ENCODE measurements at regions not wholly inside any gene's neighbourhood (a gene's known extent, or its start where the extent isn't known, plus 50 kb on each side); places are given as distances from the start of the nearest gene placed in this dataset.
"Not testable (repeated sequence)": the region's sequence is repeated elsewhere in the genome, so short reads cannot be mapped to it uniquely, and the experiment has no call there.

- Histone ChIP-seq H3K36me3 (no peaks in the 10 kb centered on the region), H3K27me3 (no peaks in the 10 kb centered on the region), H3K4me3 (no peak overlapping the region), H3K4me1 (no peaks in the 10 kb centered on the region), H3K27ac (no peak overlapping the region), H3K9me3 (no peaks in the 10 kb centered on the region)
- ATAC-seq (no peak), DNase-seq (no peak)
- intact Hi-C loops (cut with DNase I): no loop called here
- TF ChIP-seq CTCF (IDR thresholded peaks at IDR 0.05): no peak
These were observed 75.9 kb upstream of the CABCOCO1 start for GRCh38 chr10:61586829-61587228.

GRCh38 chr10:61580608-61581007, 82.1 kb upstream of the CABCOCO1 start:
- intact Hi-C loops (cut with DNase I): no loop called here
- Histone ChIP-seq H3K27me3 (no peaks in the 10 kb centered on the region), H3K9me3 (no peaks in the 10 kb centered on the region), H3K4me3 (no peak overlapping the region), H3K36me3 (no peaks in the 10 kb centered on the region), H3K4me1 (no peaks in the 10 kb centered on the region), H3K27ac (no peak overlapping the region)
- ATAC-seq: no peak
- no peak for DNase-seq
- TF ChIP-seq CTCF (IDR thresholded peaks at IDR 0.05): no peak

- H3K27me3 ChIP-seq; H3K36me3 ChIP-seq; intact Hi-C loops (cut with DNase I); ATAC-seq; DNase-seq; H3K4me1 ChIP-seq; H3K27ac ChIP-seq; H3K4me3 ChIP-seq: not testable (repeated sequence)
- H3K9me3 ChIP-seq: peaks cover 13% of the 10 kb centered on the region
These were observed 92.5 kb upstream of the CABCOCO1 start for GRCh38 chr10:61570204-61570603.

GRCh38 chr10:61567729-61568128, 95.0 kb upstream of the CABCOCO1 start:
- H3K36me3 ChIP-seq: no peaks in the 10 kb centered on the region
- intact Hi-C loops (cut with DNase I): no loop called here

GRCh38 chr10:61565819-61566560, 96.7 kb upstream of the CABCOCO1 start:
- ATAC-seq (no peak), DNase-seq (no peak)
- no peaks in the 10 kb centered on the region for H3K27me3 ChIP-seq
- no peaks in the 10 kb centered on the region for H3K36me3 ChIP-seq
- TF ChIP-seq CTCF (IDR thresholded peaks at IDR 0.05): no peak
- H3K27ac ChIP-seq: no peak overlapping the region
- H3K9me3 ChIP-seq: peaks cover 13% of the 10 kb centered on the region
- H3K4me3 ChIP-seq: no peak overlapping the region
- intact Hi-C loops (cut with DNase I): no loop called here
- no peaks in the 10 kb centered on the region for H3K4me1 ChIP-seq

More at GRCh38 chr10:61567729-61568128, 95.0 kb upstream of the CABCOCO1 start:
- Histone ChIP-seq H3K9me3 (peaks cover 13% of the 10 kb centered on the region), H3K4me1 (no peaks in the 10 kb centered on the region), H3K27me3 (no peaks in the 10 kb centered on the region), H3K4me3 (no peak overlapping the region), H3K27ac (no peak overlapping the region)
- TF ChIP-seq CTCF (IDR thresholded peaks at IDR 0.05): no peak
- no peak for ATAC-seq
- no peak for DNase-seq

- H3K27me3 ChIP-seq: no peaks in the 10 kb centered on the region
- DNase-seq (no peak), ATAC-seq (no peak)
- no peaks in the 10 kb centered on the region for H3K4me1 ChIP-seq
- TF ChIP-seq CTCF (IDR thresholded peaks at IDR 0.05): no peak
- H3K27ac ChIP-seq: no peak overlapping the region
- no peaks in the 10 kb centered on the region for H3K36me3 ChIP-seq
- intact Hi-C loops (cut with DNase I): no loop called here
- H3K9me3 ChIP-seq: no peaks in the 10 kb centered on the region
- no peak overlapping the region for H3K4me3 ChIP-seq
These were observed 98.3 kb upstream of the CABCOCO1 start for GRCh38 chr10:61564444-61564843.

Measured in upper lobe of right lung (tissue), 1 donor.